ENCODE measurements at regions not wholly inside any gene's neighbourhood (a gene's known extent, or its start where the extent isn't known, plus 50 kb on each side); places are given as distances from the start of the nearest gene placed in this dataset.

DNA sequence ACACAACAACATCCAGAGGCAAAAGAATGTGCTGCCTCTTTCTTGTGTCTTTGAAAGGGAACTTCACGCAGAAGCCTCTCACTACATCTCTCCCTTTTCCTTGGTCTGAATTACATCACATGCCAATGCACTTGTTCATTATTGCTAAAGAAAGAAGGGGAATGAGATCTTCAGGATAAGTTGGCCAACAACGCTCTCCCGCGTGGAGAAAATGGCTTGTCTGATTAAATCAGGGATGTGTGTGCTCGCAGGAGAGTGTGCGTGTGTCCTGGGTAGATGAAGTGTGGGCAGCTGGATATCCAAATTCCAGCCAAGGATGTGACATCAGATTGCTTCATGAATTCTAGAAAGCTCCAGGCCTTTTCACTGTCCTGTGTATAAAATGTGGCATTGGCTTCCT, 541.6 kb upstream of the FZD8 start (continued):
- TF ChIP-seq ZNF274 (IDR thresholded peaks at IDR 0.05; ENCODE audit: borderline replicate concordance, extremely low read depth, low read length) (no peak), BCL11A (IDR thresholded peaks at IDR 0.05; ENCODE audit: low read depth in 2 of 2, low read length in 2 of 2) (no peak)

- no peaks in the 10 kb centered on the region; the same call in 1 of the 2 replicates for H3K23me2 ChIP-seq (ENCODE audit: low read depth, low read length)
- H3K23ac ChIP-seq (ENCODE audit: insufficient read length) = no peak overlapping the region
- H2BK120ac ChIP-seq (replicated peaks; ENCODE audit: low read depth, low read length) = no peak overlapping the region
- no peak overlapping the region for H3K9ac ChIP-seq (replicated peaks in 1 of 4; ENCODE audit: extremely low read depth in 1 of 4, low read depth in 3 of 4, low read length in 3 of 4)
- H2AK5ac ChIP-seq (ENCODE audit: low read depth, low read length) = no peak overlapping the region
- no peak overlapping the region for H3K4ac ChIP-seq (replicated peaks; ENCODE audit: insufficient read length, low read depth, low read length)
- H3K36me3 ChIP-seq (ENCODE audit: control insufficient read depth in 2 of 4, insufficient read depth in 4 of 4, low read length in 3 of 4) = no peaks in the 10 kb centered on the region
- H4K20me1 ChIP-seq (replicated peaks in 1 of 2; ENCODE audit: control insufficient read depth in 1 of 2, insufficient read depth in 2 of 2, low read length in 2 of 2) = no peaks in the 10 kb centered on the region
- ChIA-PET CTCF (ENCODE audit: partially characterized antibody) (no interaction called here), POLR2A (ENCODE audit: partially characterized antibody) (no interaction called here)
- peaks cover 0 to 8% (median 3%) of the 10 kb centered on the region in 4 experiments; a peak in 3 of 7 replicates for H3K27me3 ChIP-seq (replicated peaks in 1 of 4; ENCODE audit: control insufficient read depth in 3 of 4, extremely low read depth in 1 of 4, insufficient read depth in 3 of 4, low read length in 3 of 4)
- H4K91ac ChIP-seq (replicated peaks; ENCODE audit: insufficient read length, low read length) = no peak overlapping the region
- peaks cover 2 to 8% (median 5%) of the 10 kb centered on the region in 4 experiments; a peak in 6 of 7 replicates for H3K4me1 ChIP-seq (replicated peaks in 1 of 4; ENCODE audit: control insufficient read depth in 3 of 4, insufficient read depth in 4 of 4, low read length in 3 of 4)
- no peak overlapping the region for H3K14ac ChIP-seq (ENCODE audit: insufficient read length)
- no peaks in the 10 kb centered on the region for H3K79me2 ChIP-seq (ENCODE audit: control insufficient read depth in 1 of 2, insufficient read depth in 2 of 2, low read length in 2 of 2)
- H2BK20ac ChIP-seq (ENCODE audit: low read length) = no peak overlapping the region
- no peaks in the 10 kb centered on the region for H3K79me1 ChIP-seq (ENCODE audit: low read depth, low read length)
- H3K9me3 ChIP-seq (ENCODE audit: insufficient read depth in 2 of 2, low read depth in 1 of 2, low read length in 1 of 2) = no peaks in the 10 kb centered on the region
- H2BK15ac ChIP-seq (ENCODE audit: low read length) = no peak overlapping the region
- H3K56ac ChIP-seq (replicated peaks; ENCODE audit: insufficient read length, low read depth, low read length) = no peak overlapping the region
- no peak overlapping the region for H2AFZ ChIP-seq (ENCODE audit: low read length)
- no peak overlapping the region for H2BK5ac ChIP-seq (ENCODE audit: low read depth, low read length)
- no peak overlapping the region for H3K18ac ChIP-seq (ENCODE audit: extremely low read depth, low read length)
- no peak overlapping the region for H4K8ac ChIP-seq (ENCODE audit: extremely low read depth, insufficient read depth, low read length)
- H2BK12ac ChIP-seq (ENCODE audit: low read depth, low read length) = no peak overlapping the region
- no peak for FAIRE-seq
- H4K5ac ChIP-seq (ENCODE audit: insufficient read length, low read depth, low read length) = no peak overlapping the region
- no peak overlapping the region for H3K27ac ChIP-seq (ENCODE audit: low read depth, low read length)
- DNase-seq (ENCODE audit: low read depth in 1 of 2, low spot score in 2 of 2) = no peak
- no peak overlapping the region for H3K4me3 ChIP-seq (ENCODE audit: extremely low read depth in 1 of 4, insufficient read depth in 2 of 4, low read depth in 3 of 4, low read length in 4 of 4)
- H3K4me2 ChIP-seq (ENCODE audit: insufficient read depth in 1 of 2, low read depth in 2 of 2, low read length in 2 of 2) = no peak overlapping the region
- no peak for TF ChIP-seq NANOG (IDR thresholded peaks at IDR 0.05; ENCODE audit: insufficient read depth, low read depth, low read length, poor library complexity, severe bottlenecking)
- no peak for TF ChIP-seq FOSL1 (IDR thresholded peaks at IDR 0.05; ENCODE audit: insufficient read depth, low read depth, low read length)
- TF ChIP-seq TAF1 (IDR thresholded peaks at IDR 0.05; ENCODE audit: low read depth, low read length) = no peak
- TF ChIP-seq HDAC2 (IDR thresholded peaks at IDR 0.05; ENCODE audit: borderline replicate concordance in 1 of 2, low read depth in 2 of 2, low read length in 2 of 2) = no peak
- no peak for TF ChIP-seq CHD1 (IDR thresholded peaks at IDR 0.05; ENCODE audit: low read depth, low read length)
- no peak for TF ChIP-seq KDM5A (IDR thresholded peaks at IDR 0.05; ENCODE audit: low read length)
- no peak for TF ChIP-seq ASH2L (IDR thresholded peaks at IDR 0.05; ENCODE audit: low read length)
- no peak for TF ChIP-seq MAFK (IDR thresholded peaks at IDR 0.05; ENCODE audit: low read depth, low read length)
- TF ChIP-seq GABPA (IDR thresholded peaks at IDR 0.05; ENCODE audit: borderline replicate concordance, insufficient read depth, low read length) = no peak
- no peak for TF ChIP-seq EGR1 (IDR thresholded peaks at IDR 0.05; ENCODE audit: borderline replicate concordance, low read depth, low read length)
- TF ChIP-seq YY1 (IDR thresholded peaks at IDR 0.05; ENCODE audit: low read depth, low read length) = no peak
- TF ChIP-seq MAX (IDR thresholded peaks at IDR 0.05) = no peak
These were observed 541.0 kb upstream of the FZD8 start for GRCh38 chr10:36183056-36183455.
